ENCODE measurements at regions not wholly inside any gene's neighbourhood (a gene's known extent, or its start where the extent isn't known, plus 50 kb on each side); places are given as distances from the start of the nearest gene placed in this dataset.
"Not testable (repeated sequence)": the region's sequence is repeated elsewhere in the genome, so short reads cannot be mapped to it uniquely, and the experiment has no call there.

- CTCF ChIA-PET = interaction anchor here (1.1 kb wide), 1 partner anchor 15 kb away, joined by 3 read pairs; no protein-coding TSS in a partner anchor
- Histone ChIP-seq H3K36me3 (replicated peaks in 1 of 2; ENCODE audit: control insufficient read depth in 1 of 2, insufficient read depth in 2 of 2, low read length in 1 of 2) (no peaks in the 10 kb centered on the region), H3K4me1 (ENCODE audit: control insufficient read depth in 1 of 2, insufficient read depth in 2 of 2, low read depth in 1 of 2, low read length in 1 of 2) (peaks cover 6 to 37% of the 10 kb centered on the region in 2 experiments), H3K27ac (ENCODE audit: low read depth in 2 of 2, low read length in 1 of 2) (no peak overlapping the region), H3F3A (replicated peaks; ENCODE audit: insufficient read depth) (peaks cover 16% of the 10 kb centered on the region), H3K79me2 (ENCODE audit: insufficient read depth) (no peaks in the 10 kb centered on the region), H4K20me1 (ENCODE audit: insufficient read depth) (no peaks in the 10 kb centered on the region), H3K4me3 (ENCODE audit: low read depth in 2 of 2, low read length in 1 of 2) (no peak overlapping the region), H3K9me3 (no peaks in the 10 kb centered on the region), H3K9ac (no peak overlapping the region), H3K4me2 (no peak overlapping the region), H2AFZ (ENCODE audit: low read depth) (no peak overlapping the region), H3K9me2 (no peaks in the 10 kb centered on the region), H3K27me3 (ENCODE audit: insufficient read depth) (no peaks in the 10 kb centered on the region)
- no peak for TF ChIP-seq MAX (IDR thresholded peaks at IDR 0.05; ENCODE audit: low read depth)
- no peak for TF ChIP-seq FOXJ3 (CRISPR knock-in tag; IDR thresholded peaks at IDR 0.05)
- TF ChIP-seq TAF1 (IDR thresholded peaks at IDR 0.05; ENCODE audit: borderline replicate concordance, low read depth, low read length) = no peak
- no peak for TF ChIP-seq USF2 (IDR thresholded peaks at IDR 0.05; ENCODE audit: borderline replicate concordance, low read depth, low read length)
- no peak for TF ChIP-seq CTCF (IDR thresholded peaks at IDR 0.05)
- TF ChIP-seq ELF1 (IDR thresholded peaks at IDR 0.05) = no peak
- no peak for TF ChIP-seq MEF2A (IDR thresholded peaks at IDR 0.05; ENCODE audit: borderline replicate concordance, low read depth)
- TF ChIP-seq EZH2phosphoT487 (IDR thresholded peaks at IDR 0.05; ENCODE audit: borderline replicate concordance, low read depth) = no peak
- no peak for TF ChIP-seq EP300 (IDR thresholded peaks at IDR 0.05; ENCODE audit: borderline replicate concordance in 1 of 2, low read depth in 1 of 2, low read length in 1 of 2)
- no peak for TF ChIP-seq RAD21 (IDR thresholded peaks at IDR 0.05; ENCODE audit: low read length)
- no peak for TF ChIP-seq PBX3 (IDR thresholded peaks at IDR 0.05)
- no peak for DNase-seq
- 27% methylated on average over 1 of the region's 1 CpG for WGBS (ENCODE audit: low lambda C conversion rate)
- POLR2A ChIA-PET = no interaction called here
These were observed 216.1 kb upstream of the ADRA1D start for GRCh38 chr20:4465212-4465611.

GRCh38 chr20:4462801-4463200, 213.7 kb upstream of the ADRA1D start:
- H3K36me3 ChIP-seq (replicated peaks in 1 of 2; ENCODE audit: control insufficient read depth in 1 of 2, insufficient read depth in 2 of 2, low read length in 1 of 2); H4K20me1 ChIP-seq (ENCODE audit: insufficient read depth); H3K27me3 ChIP-seq (ENCODE audit: insufficient read depth); H3K4me3 ChIP-seq (ENCODE audit: low read depth in 2 of 2, low read length in 1 of 2); H3K9me2 ChIP-seq; DNase-seq; H3F3A ChIP-seq (replicated peaks; ENCODE audit: insufficient read depth); CTCF ChIA-PET; H3K4me2 ChIP-seq; H3K27ac ChIP-seq (ENCODE audit: low read depth in 2 of 2, low read length in 1 of 2); POLR2A ChIA-PET; H3K9ac ChIP-seq; H2AFZ ChIP-seq (ENCODE audit: low read depth); H3K79me2 ChIP-seq (ENCODE audit: insufficient read depth); H3K9me3 ChIP-seq: not testable (repeated sequence)
- H3K4me1 ChIP-seq (ENCODE audit: control insufficient read depth in 1 of 2, insufficient read depth in 2 of 2, low read depth in 1 of 2, low read length in 1 of 2) = peaks cover 0 to 15% of the 10 kb centered on the region in 2 experiments; a peak in 1 of 4 replicates
- 31% methylated on average over 1 of the region's 1 CpG for WGBS (ENCODE audit: low lambda C conversion rate)

All from SK-N-SH (cell line).